HG03469 (cell line): ENCODE measurements at regions not wholly inside any gene's neighbourhood (a gene's known extent, or its start where the extent isn't known, plus 50 kb on each side); places are given as distances from the start of the nearest gene placed in this dataset.
"Not testable (repeated sequence)": the region's sequence is repeated elsewhere in the genome, so short reads cannot be mapped to it uniquely, and the experiment has no call there.

Experiments
- ATAC-seq: cut with Tn5 transposase; IDR thresholded peaks from one replicate; pipeline ENCODE4 v1.9.1; 2021; ENCODE audit warnings: mild to moderate bottlenecking, moderate library complexity, moderate number of reproducible peaks; ENCODE audit not compliant: unreplicated experiment

GRCh38 chr15:85263842-85264440 is 116.5 kb upstream of the AKAP13 start:
- not testable (repeated sequence) for ATAC-seq

DNA sequence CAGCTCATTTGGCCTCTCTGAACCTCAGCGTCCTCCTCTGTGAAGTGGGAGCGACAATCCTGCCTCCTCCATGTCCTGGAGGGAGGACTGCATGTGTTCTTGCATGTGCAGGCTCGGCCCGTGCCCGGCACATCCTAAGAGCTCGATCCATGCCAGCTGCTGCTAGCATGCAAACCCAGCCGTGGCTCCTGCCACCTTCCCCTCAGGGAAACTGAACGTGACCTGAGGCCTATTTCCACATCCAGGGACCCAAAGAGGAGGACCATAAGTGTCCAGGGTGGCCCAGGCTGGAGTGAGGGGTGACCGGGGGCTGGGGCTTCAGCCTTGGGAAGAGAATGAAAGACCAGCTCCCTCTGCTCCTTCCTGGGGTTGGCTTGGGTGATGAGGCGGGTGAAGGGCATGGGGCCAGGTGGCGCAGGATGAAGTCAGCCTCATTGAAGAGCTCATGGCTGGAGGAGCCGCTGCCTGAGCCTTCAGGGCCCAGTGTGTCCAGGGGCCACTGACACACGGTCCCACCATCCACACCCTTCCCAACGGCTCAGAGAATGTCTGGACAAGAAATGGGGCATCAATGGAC is 115.7 kb upstream of the AKAP13 start:
- not testable (repeated sequence) for ATAC-seq

GRCh38 chr15:85267158-85267857 is 113.1 kb upstream of the AKAP13 start:
- ATAC-seq: not testable (repeated sequence)

DNA sequence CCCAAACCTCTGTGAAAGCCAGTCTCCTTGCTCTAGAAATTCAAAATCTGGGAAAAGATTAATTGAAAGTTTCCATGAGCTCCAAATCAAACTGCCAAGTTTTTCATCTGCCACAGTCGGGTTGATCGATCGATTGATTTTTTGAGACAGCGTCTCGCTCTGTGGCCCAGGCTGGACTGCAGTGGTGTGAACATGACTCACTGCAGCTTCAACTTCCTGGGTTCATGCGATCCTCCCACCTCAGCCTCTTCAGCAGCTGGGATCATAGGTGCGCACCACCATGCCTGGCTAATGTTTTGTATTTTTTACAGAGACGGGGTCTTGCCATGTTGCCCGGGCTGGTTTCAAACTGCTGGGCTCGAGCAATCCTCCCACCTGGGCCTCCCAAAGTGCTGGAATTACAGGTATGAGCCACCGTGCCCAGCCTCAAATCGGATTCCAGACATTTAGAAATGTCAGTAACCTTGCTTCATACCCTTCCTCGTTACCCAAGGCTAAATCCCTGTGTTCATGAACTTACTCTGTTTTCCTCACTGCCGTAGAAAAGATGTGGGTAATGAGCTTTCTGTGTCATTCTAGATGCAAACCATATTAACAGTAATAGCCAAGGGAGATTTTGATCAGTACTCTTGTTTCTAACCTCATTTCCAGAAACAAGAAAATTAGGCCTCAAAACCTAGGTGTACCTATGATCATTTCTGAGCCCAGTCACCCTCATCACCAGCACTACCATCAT is 105.9 kb upstream of the AKAP13 start:
- no peak for ATAC-seq

DNA sequence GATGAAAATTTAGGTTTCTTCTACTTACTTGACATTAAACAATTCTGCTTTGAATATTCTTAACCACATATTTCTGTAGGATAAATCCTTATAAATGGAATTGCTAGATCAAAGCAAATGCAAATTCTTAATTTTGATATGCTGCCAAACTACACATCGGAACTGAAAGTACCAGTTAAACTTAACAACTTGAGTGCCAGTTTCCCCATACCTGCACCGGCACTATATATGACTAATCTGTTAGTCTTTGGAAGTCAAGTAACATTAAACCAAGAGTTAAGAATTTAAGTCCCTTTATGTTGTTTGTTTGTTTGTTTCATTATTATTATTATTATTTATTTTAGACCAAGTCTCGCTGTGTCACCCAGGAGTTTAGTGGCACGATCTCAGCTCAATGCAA is 103.9 kb upstream of the AKAP13 start:
- no peak for ATAC-seq

DNA sequence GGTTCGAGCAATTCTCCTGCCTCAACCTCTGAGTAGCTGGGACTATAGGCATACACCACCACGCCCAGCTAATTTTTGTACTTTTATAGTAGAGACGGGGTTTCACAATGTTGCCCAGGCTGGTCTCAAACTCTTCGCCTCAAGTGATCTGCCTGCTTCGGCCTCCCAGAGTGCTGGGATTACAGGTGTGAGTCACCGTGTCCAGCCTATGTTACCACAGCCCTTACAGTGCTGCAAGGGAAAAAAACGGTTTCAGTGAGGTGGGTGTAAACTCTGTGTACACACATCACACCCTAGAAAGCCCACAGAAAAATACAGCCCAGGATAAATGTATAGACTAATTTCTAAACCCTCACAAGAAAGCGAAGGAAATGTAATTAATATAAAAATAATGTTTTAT is 103.5 kb upstream of the AKAP13 start:
- ATAC-seq: no peak

DNA sequence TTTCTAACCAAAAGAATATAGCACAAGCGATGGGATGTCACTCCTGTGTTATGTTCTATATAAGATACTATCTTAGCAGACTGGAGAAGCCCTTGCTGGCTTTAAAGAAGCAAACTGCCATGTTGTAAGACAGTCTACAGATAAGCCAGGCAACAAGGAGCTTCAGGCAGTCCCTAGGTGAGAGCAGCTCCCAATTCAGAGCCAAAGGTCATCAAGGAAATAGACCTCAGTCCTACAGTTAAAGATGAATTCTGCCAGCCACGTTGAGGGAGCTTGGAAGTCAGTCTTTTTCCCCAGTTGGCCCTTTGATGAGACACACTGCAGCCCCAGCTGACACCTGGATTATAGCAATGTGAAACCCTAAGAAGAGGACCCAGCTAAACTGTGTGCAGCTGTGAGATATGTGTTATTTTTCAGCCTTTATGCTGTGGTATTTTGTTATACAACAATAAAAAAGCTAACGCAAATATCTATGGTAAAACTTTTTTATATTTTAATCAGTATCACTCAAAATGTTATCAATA is 102.5 kb upstream of the AKAP13 start:
- no peak for ATAC-seq

- ATAC-seq: no peak
Observed at GRCh38 chr15:85280203-85280602, 100.2 kb upstream of the AKAP13 start.

DNA sequence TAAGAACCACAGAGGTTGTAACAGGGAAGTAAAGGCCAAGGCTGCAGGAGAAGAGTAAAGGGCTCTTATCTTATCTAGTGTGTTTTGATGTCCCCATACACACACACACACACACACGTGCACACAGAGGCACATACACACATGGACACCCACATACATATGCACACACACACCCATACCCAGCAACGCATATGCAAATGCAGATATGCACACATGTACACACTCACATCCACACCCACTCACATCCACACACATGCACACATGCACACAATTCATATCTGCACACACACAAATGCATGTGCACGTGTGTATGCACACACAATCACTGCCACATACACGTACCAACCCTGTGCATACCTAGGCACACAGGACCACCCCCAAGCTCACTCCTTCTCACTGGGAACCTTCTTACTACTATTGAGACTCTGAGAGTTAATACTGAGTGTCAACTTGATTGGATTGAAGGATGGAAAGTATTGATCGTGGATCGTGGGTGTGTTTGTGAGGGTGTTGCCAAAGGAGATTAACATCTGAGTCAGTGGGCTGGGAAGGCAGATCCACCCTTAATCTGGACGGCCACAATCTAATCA is 99.0 kb upstream of the AKAP13 start:
- ATAC-seq: no peak

DNA sequence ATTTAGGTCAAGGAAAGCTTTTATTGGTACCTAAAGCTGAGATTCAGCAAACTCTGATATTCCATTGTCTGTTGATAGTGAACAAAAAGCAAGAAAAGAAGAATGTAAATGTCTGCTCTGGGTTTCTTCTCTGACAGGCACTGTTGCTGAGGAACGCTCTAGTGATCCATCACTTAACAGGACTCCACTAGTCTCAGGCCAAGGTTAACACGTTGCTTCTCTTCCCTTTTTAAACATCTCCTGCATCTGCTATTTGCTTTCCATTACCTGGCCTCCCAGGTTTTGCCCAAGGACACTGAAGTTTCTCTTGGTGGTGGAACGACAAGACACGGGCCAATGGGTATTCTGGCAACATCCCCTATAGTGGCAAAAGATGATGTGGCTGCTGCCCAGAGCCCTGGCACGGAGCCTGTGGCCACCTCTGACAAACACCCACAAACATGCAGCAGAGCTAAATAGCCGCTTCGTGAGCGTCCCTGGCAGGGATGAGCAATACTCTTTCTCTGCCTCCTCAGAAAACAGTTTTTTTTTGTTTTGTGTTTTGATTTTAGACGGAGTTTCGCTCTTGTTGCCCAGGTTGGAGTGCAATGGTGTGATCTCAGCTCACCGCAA is 97.8 kb upstream of the AKAP13 start:
- no peak for ATAC-seq

DNA sequence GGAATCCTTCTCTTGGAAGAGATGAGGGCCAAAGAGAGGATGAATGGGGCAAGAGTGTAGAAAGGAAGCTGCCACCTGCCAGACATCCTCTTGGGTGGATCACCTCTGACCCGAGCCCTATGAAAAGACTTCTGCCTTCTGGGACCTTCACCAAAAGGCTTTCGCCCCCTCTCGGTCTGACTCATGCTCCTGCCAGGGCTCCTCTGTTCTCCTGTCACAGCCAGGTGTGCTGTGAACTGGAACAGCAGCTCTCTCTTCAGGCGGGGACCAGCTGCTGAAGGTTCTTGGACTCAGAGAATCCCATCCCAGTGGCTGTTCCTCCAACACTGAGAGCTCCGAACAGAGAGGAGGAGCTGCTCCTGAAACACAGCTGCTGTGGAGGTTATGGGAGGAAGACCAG is 96.6 kb upstream of the AKAP13 start:
- ATAC-seq: peak; percentile 58

GRCh38 chr15:85284497-85284896 is 95.9 kb upstream of the AKAP13 start:
- peak; percentile 71 for ATAC-seq

DNA sequence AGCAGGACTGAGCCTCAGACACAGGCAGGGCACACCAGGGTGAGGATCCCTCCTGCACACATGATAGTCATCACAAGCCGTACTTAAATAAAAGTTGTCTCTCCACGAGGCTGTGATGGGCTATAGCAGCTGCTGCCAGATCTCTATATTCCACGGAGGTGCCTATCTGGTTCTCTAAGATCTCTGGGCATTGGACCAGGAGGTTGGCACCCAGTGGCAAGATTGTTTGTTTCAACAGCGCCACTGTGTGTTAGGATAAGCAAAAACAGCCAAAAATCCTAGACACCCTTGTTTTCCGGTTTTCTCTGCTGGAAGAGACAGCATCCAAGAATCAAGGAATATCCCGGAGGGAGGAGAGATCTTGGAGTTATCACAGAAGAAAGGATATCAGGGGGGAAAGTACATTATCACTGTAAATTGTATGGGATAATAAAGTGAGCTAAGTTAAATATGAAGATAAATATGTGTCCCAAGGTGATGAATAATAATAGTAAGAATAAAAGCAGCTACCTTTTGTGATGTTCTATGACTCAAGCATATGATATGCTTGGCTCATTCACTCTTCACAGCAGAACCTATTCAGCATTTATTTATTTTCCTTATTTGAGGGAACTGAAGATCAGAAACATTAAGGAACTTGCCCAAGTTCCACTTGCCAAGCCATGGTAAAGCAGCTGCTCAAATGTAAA is 90.6 kb upstream of the AKAP13 start:
- ATAC-seq: no peak

DNA sequence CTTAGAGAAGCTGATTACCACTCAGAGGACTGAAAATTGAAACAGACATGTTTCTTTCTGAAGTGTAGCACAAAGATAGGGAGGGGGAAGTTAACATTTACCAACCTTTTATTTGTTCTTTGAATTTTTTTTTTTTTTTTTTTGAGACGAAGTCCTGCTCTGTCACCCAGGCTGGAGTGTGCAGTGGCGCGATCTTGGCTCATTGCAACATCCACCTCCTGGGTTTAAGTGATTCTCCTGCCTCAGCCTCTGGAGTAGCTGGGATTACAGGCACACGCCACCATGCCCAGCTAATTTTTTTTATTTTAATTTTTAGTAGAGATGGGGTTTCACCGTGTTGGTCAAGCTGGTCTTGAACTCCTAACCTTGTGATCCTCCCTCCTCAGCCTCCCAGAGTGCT is 87.8 kb upstream of the AKAP13 start:
- ATAC-seq: not testable (repeated sequence)

- ATAC-seq: peak; percentile 87
Observed at GRCh38 chr15:85296615-85297402, 83.6 kb upstream of the AKAP13 start.

- ATAC-seq: no peak
Observed at GRCh38 chr15:85297537-85297936, 82.9 kb upstream of the AKAP13 start.

- ATAC-seq: no peak
Observed at GRCh38 chr15:85298366-85298765, 82.0 kb upstream of the AKAP13 start.

GRCh38 chr15:85298941-85299340 is 81.5 kb upstream of the AKAP13 start:
- ATAC-seq: no peak

- no peak for ATAC-seq
Observed at GRCh38 chr15:85302271-85302670, 78.1 kb upstream of the AKAP13 start.
